ENCODE measurements at regions not wholly inside any gene's neighbourhood (a gene's known extent, or its start where the extent isn't known, plus 50 kb on each side); places are given as distances from the start of the nearest gene placed in this dataset.

DNA sequence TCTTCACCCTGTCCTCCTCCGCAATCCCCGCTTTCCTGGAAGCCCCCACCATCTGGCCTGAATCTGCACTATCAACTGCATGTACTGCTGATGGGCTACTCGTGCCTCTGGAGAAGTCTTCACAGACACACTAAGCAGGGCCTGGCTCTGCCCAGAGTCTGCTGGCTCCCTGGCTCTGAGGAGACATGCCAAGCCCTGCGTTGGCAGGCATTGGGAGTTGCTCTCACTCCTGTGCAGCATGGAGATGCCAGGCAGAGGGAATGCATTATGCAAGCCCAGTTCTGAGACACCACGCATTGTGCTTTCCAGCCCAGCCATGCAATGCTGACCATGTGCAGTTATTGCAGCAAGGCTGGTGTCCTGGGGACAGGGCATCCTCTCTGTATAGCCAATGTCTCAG, 314.6 kb downstream of the CXCL12 start (continued):
- no peak for TF ChIP-seq CEBPB (IDR thresholded peaks at IDR 0.05; ENCODE audit: low read depth)
- TF ChIP-seq MAX (IDR thresholded peaks at IDR 0.05): no peak

GRCh38 chr10:44069573-44069972, 315.3 kb downstream of the CXCL12 start:
- Histone ChIP-seq H3K9me2 (ENCODE audit: insufficient read depth) (no peaks in the 10 kb centered on the region), H3K4me3 (replicated peaks in 1 of 2; ENCODE audit: low read depth in 1 of 2, low read length in 2 of 2) (no peak overlapping the region), H4K20me1 (ENCODE audit: insufficient read depth) (no peaks in the 10 kb centered on the region), H3K79me2 (ENCODE audit: insufficient read depth, low read length) (no peaks in the 10 kb centered on the region), H3K4me1 (ENCODE audit: control insufficient read depth in 1 of 2, insufficient read depth in 2 of 2, low read length in 2 of 2) (no peaks in the 10 kb centered on the region), H3K27ac (ENCODE audit: low read depth, low read length) (no peak overlapping the region), H3K9ac (ENCODE audit: low read length) (no peak overlapping the region), H2AFZ (ENCODE audit: low read depth, low read length, poor library complexity, severe bottlenecking) (no peak overlapping the region), H3K4me2 (ENCODE audit: low read length) (no peak overlapping the region), H3K27me3 (ENCODE audit: insufficient read depth, low read length) (no peaks in the 10 kb centered on the region; the same call in 1 of the 2 replicates), H3K9me3 (ENCODE audit: control insufficient read depth in 1 of 2, insufficient read depth in 1 of 2, low read depth in 1 of 2, low read length in 2 of 2) (no peaks in the 10 kb centered on the region), H3K36me3 (ENCODE audit: control insufficient read depth in 1 of 2, insufficient read depth in 2 of 2, low read length in 2 of 2) (no peaks in the 10 kb centered on the region)
- ATAC-seq: no peak
- ChIA-PET CTCF (no interaction called here), POLR2A (no interaction called here), RAD21 (ENCODE audit: low non-redundant PET in 1 of 2, low total read pairs in 2 of 2, uncharacterized antibody in 2 of 2, unreplicated experiment in 2 of 2) (no interaction called here)
- intact Hi-C loops (cut with micrococcal nuclease): no loop called here
- DNase-seq (ENCODE audit: low read depth, low spot score): no peak
- BruUV-seq (replicated peaks): no TSS peak
- TF ChIP-seq POLR2AphosphoS5 (IDR thresholded peaks at IDR 0.05; ENCODE audit: low read depth, low read length) (no peak), SIN3A (IDR thresholded peaks at IDR 0.05; ENCODE audit: low read depth) (no peak), JUND (IDR thresholded peaks at IDR 0.05) (no peak), ELF1 (IDR thresholded peaks at IDR 0.05; ENCODE audit: borderline replicate concordance, low read depth) (no peak), ZFX (IDR thresholded peaks at IDR 0.05) (no peak), SRF (IDR thresholded peaks at IDR 0.05; ENCODE audit: low read depth) (no peak)
- TF ChIP-seq, protein P1, sequence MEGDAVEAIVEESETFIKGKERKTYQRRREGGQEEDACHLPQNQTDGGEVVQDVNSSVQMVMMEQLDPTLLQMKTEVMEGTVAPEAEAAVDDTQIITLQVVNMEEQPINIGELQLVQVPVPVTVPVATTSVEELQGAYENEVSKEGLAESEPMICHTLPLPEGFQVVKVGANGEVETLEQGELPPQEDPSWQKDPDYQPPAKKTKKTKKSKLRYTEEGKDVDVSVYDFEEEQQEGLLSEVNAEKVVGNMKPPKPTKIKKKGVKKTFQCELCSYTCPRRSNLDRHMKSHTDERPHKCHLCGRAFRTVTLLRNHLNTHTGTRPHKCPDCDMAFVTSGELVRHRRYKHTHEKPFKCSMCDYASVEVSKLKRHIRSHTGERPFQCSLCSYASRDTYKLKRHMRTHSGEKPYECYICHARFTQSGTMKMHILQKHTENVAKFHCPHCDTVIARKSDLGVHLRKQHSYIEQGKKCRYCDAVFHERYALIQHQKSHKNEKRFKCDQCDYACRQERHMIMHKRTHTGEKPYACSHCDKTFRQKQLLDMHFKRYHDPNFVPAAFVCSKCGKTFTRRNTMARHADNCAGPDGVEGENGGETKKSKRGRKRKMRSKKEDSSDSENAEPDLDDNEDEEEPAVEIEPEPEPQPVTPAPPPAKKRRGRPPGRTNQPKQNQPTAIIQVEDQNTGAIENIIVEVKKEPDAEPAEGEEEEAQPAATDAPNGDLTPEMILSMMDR (IDR thresholded peaks at IDR 0.05 in 2 of 3, conservative IDR thresholded peaks at IDR 0.05 in 1 of 3; ENCODE audit: borderline replicate concordance in 1 of 3, insufficient read depth in 1 of 3, low read depth in 2 of 3, low read length in 2 of 3): no peak

Measured in HCT116 (cell line).